PFSK-1 (cell line): ENCODE measurements at regions not wholly inside any gene's neighbourhood (a gene's known extent, or its start where the extent isn't known, plus 50 kb on each side); places are given as distances from the start of the nearest gene placed in this dataset.

Experiments used
- FOXP2 ChIP-seq: optimal IDR thresholded peaks from 2 replicates; pipeline ENCODE3; 2011; ENCODE audit warnings: borderline replicate concordance, control low read depth, inconsistent platforms; ENCODE audit not compliant: insufficient read depth; ENCODE audit errors: extremely low read length, extremely low read depth
- POLR2AphosphoS5 ChIP-seq: IDR thresholded peaks from 2 replicates; pipeline ENCODE4 v1.6.1; 2012; ENCODE audit warnings: low read depth, mild to moderate bottlenecking, control low read depth, low read length, moderate library complexity
- SIN3A ChIP-seq: IDR thresholded peaks from 2 replicates; pipeline ENCODE4 v1.6.1; 2012; ENCODE audit warnings: mild to moderate bottlenecking, low read length, moderate library complexity, borderline replicate concordance; ENCODE audit not compliant: insufficient read depth
- TAF1 ChIP-seq: IDR thresholded peaks from 2 replicates; pipeline ENCODE4 v1.6.1; 2012; ENCODE audit warnings: low read length, control low read depth, borderline replicate concordance; ENCODE audit not compliant: insufficient read depth
- TF ChIP-seq, protein P1 (sequence below), 2 experiments: IDR thresholded peaks; 2 replicates each; pipeline versions ENCODE4 v1.6.1 to v1.8.0; 2011 to 2012; ENCODE audit warnings: low read depth in 2 of 2, low read length in 2 of 2, control low read depth in 1 of 2, inconsistent platforms in 1 of 2, mild to moderate bottlenecking in 1 of 2, moderate library complexity in 1 of 2; ENCODE audit not compliant: insufficient read depth in 1 of 2

DNA sequence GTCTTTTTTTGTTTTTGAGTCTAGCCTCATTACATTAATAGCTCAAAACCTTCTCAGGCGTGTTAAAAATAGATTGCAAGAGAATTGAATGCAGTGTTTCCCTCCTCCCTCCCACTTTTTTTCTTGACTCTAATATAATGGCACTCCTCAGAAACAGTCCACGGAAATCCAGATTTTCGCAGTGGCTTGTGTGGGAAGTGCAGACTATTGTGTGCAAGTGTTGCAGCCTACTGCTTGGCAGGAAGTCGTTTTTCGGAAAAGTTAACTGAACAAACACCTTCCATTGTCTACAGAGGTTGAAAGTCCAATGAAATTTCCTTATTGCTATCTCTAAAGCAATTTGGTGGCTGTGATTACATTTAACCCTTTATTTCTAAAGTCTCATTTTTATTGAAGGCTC is 147.9 kb upstream of the E2F7 start:
- TF ChIP-seq FOXP2 (no peak), POLR2AphosphoS5 (no peak), TAF1 (no peak), SIN3A (no peak)
- TF ChIP-seq, protein P1, sequence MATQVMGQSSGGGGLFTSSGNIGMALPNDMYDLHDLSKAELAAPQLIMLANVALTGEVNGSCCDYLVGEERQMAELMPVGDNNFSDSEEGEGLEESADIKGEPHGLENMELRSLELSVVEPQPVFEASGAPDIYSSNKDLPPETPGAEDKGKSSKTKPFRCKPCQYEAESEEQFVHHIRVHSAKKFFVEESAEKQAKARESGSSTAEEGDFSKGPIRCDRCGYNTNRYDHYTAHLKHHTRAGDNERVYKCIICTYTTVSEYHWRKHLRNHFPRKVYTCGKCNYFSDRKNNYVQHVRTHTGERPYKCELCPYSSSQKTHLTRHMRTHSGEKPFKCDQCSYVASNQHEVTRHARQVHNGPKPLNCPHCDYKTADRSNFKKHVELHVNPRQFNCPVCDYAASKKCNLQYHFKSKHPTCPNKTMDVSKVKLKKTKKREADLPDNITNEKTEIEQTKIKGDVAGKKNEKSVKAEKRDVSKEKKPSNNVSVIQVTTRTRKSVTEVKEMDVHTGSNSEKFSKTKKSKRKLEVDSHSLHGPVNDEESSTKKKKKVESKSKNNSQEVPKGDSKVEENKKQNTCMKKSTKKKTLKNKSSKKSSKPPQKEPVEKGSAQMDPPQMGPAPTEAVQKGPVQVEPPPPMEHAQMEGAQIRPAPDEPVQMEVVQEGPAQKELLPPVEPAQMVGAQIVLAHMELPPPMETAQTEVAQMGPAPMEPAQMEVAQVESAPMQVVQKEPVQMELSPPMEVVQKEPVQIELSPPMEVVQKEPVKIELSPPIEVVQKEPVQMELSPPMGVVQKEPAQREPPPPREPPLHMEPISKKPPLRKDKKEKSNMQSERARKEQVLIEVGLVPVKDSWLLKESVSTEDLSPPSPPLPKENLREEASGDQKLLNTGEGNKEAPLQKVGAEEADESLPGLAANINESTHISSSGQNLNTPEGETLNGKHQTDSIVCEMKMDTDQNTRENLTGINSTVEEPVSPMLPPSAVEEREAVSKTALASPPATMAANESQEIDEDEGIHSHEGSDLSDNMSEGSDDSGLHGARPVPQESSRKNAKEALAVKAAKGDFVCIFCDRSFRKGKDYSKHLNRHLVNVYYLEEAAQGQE (IDR thresholded peaks at IDR 0.05; ENCODE audit: insufficient read depth in 1 of 2, low read depth in 2 of 2, low read length in 2 of 2): no peak

DNA sequence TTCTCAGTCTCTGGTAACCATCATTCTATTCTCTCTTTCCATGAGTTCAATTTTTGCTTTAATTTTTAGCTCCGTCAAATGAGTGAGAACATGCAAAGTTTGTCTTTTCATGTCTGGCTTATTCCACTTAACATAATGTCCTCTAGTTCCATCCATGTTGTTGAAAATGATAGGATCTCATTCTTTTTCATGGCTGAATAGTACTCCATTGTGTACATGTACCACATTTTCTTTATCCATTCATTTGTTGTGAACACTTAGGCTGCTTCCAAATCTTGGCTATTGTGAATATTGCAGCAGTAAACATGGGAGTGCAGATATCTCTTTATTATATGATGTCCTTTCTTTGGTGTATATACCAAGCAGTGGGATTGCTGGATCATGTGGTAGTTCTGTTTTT is 145.4 kb upstream of the E2F7 start:
- no peak for TF ChIP-seq POLR2AphosphoS5
- TF ChIP-seq, protein P1 (IDR thresholded peaks at IDR 0.05; ENCODE audit: insufficient read depth in 1 of 2, low read depth in 2 of 2, low read length in 2 of 2): no peak

DNA sequence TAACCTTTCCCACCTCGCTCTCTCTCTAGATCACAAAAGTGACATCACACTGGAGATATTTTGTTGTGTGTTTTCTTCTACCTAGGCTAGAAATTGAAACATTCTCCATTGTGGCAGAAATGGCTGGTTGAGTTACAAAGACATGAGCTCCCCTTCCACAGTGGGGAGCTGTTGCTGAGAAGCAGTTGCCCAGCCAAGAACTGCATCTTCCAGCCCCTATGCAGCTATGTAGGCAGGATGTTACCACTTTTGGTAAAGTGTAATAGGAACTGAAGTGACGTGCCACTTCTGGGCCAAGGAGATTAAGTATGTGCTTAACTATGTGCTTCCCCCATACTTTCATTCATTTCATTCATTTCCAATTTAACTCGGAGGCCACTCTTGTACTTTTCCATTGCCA is 138.7 kb upstream of the E2F7 start:
- TF ChIP-seq FOXP2 (no peak), POLR2AphosphoS5 (no peak), SIN3A (no peak), TAF1 (no peak)
- TF ChIP-seq, protein P1 (IDR thresholded peaks at IDR 0.05; ENCODE audit: insufficient read depth in 1 of 2, low read depth in 2 of 2, low read length in 2 of 2): no peak

DNA sequence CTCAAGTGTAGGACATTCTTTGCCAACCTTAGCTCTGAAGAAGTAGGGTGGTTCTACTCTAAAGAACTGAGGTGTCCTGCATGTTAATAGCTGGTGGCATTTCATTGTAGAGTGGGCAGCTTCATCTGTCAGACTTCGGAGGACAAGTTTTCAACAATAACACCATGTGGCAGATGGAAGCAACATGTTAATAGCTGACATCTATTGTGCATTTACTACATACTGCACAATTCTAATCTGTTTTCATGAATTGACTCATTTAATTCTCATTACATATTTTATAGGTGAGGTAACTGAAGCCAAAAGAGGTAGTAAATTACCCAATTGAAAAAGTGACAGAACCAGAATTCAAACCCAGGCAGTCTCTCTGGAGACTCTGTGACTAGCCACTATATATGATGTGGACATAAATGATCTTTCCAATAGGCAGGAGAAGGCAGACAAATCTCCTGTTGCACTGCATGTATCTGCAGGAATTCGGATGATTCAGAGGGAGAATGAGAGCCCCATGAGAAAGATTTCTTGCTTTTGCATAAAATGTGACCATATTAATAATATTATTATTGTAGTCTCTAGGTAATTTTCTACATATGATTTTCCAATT is 137.2 kb upstream of the E2F7 start:
- TF ChIP-seq, protein P1 (IDR thresholded peaks at IDR 0.05; ENCODE audit: insufficient read depth in 1 of 2, low read depth in 2 of 2, low read length in 2 of 2): no peak
- TF ChIP-seq POLR2AphosphoS5 (no peak), SIN3A (no peak), FOXP2 (no peak), TAF1 (no peak)

DNA sequence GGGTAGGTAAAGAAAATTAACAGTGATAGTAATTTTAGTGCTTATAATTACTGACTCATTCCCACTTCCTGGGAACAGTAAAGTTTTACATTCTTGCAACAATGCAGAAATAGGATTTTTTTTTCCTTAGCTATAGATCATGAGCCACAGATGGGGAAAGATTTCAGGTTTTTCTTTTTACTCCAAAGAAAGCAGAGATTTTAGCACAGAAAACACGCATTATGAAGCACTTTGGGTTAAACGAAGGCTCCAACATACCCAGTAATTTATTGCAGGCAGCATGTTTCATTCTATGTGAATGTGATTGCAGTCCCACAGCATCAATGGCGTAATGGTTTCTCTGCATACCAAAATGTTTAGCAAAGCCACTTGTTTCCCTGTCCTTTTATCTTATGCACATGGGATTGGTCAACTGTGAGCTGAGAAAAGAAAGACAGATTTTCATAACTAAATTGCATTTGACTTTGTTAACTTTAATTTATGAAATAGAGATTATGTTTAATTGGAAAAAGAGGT is 124.6 kb upstream of the E2F7 start:
- no peak for TF ChIP-seq POLR2AphosphoS5
- no peak for TF ChIP-seq TAF1
- TF ChIP-seq SIN3A: no peak
- no peak for TF ChIP-seq FOXP2
- TF ChIP-seq, protein P1 (IDR thresholded peaks at IDR 0.05; ENCODE audit: insufficient read depth in 1 of 2, low read depth in 2 of 2, low read length in 2 of 2): no peak
